ENCODE measurements at regions not wholly inside any gene's neighbourhood (a gene's known extent, or its start where the extent isn't known, plus 50 kb on each side); places are given as distances from the start of the nearest gene placed in this dataset.

GRCh38 chr17:14737984-14738651 lies 437.2 kb downstream of the HS3ST3B1 start:
- DNase-seq (ENCODE audit: low spot score): no peak

GRCh38 chr17:14736631-14737030 lies 435.8 kb downstream of the HS3ST3B1 start:
- no peak for TF ChIP-seq CTCF (IDR thresholded peaks at IDR 0.05; ENCODE audit: extremely low read depth, missing control alignments)
- DNase-seq (ENCODE audit: low spot score): no peak

More at GRCh38 chr17:14737984-14738651, 437.2 kb downstream of the HS3ST3B1 start:
- TF ChIP-seq CTCF (IDR thresholded peaks at IDR 0.05; ENCODE audit: extremely low read depth, missing control alignments): no peak

- DNase-seq (ENCODE audit: low spot score): no peak
- no peak for TF ChIP-seq CTCF (IDR thresholded peaks at IDR 0.05; ENCODE audit: extremely low read depth, missing control alignments)
Observed at GRCh38 chr17:14733376-14733775, 432.5 kb downstream of the HS3ST3B1 start.

DNA sequence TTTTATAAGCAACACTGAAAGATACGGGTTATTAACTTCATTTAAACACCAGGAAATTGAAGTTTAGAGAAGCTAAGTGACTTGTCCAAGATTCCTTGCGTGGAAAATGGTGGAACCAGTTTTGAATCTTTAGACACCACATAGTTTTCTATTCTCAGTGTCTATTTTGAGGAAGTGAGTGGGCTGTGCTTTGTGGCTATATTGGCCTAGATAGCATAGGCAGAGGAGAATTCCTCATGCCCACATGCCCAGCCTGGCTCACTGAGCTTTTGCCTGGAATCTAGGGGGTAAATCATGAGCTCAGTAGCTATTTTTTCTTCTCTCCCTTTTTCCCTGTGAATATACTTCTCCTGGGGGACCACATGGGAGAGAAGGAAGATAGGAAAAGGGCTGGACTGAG lies 431.3 kb downstream of the HS3ST3B1 start:
- DNase-seq (ENCODE audit: low spot score): no peak
- TF ChIP-seq CTCF (IDR thresholded peaks at IDR 0.05; ENCODE audit: extremely low read depth, missing control alignments): no peak

GRCh38 chr17:14731591-14731990 lies 430.7 kb downstream of the HS3ST3B1 start:
- TF ChIP-seq CTCF (IDR thresholded peaks at IDR 0.05; ENCODE audit: extremely low read depth, missing control alignments): no peak
- DNase-seq (ENCODE audit: low spot score): no peak

GRCh38 chr17:14730821-14731220 lies 429.9 kb downstream of the HS3ST3B1 start:
- no peak for TF ChIP-seq CTCF (IDR thresholded peaks at IDR 0.05; ENCODE audit: extremely low read depth, missing control alignments)
- no peak for DNase-seq (ENCODE audit: low spot score)

GRCh38 chr17:14725729-14726128 lies 424.8 kb downstream of the HS3ST3B1 start:
- no peak for DNase-seq (ENCODE audit: low spot score)
- TF ChIP-seq CTCF (IDR thresholded peaks at IDR 0.05; ENCODE audit: extremely low read depth, missing control alignments): no peak
